ENCODE measurements at regions not wholly inside any gene's neighbourhood (a gene's known extent, or its start where the extent isn't known, plus 50 kb on each side); places are given as distances from the start of the nearest gene placed in this dataset.

- peaks cover 7% of the 10 kb centered on the region for H3K9me3 ChIP-seq (ENCODE audit: control insufficient read depth, low read length)
- peaks cover 12% of the 10 kb centered on the region for H3K4me1 ChIP-seq (ENCODE audit: control insufficient read depth, insufficient read depth, low read length)
Observed at GRCh38 chr3:102122527-102122926, 273.2 kb downstream of the NFKBIZ start.

GRCh38 chr3:102123590-102124190 lies 274.4 kb downstream of the NFKBIZ start:
- no peak overlapping the region for H3K4me3 ChIP-seq (ENCODE audit: low read length)
- H3K4me1 ChIP-seq (ENCODE audit: control insufficient read depth, insufficient read depth, low read length) = peaks cover 12% of the 10 kb centered on the region
- no peak overlapping the region for H3K9ac ChIP-seq (ENCODE audit: low read length)
- no peaks in the 10 kb centered on the region for H3K36me3 ChIP-seq (ENCODE audit: control insufficient read depth, insufficient read depth, low read length)
- peaks cover 7% of the 10 kb centered on the region for H3K9me3 ChIP-seq (ENCODE audit: control insufficient read depth, low read length)
- no peaks in the 10 kb centered on the region for H3K27me3 ChIP-seq (ENCODE audit: control insufficient read depth, insufficient read depth, low read length)

More at GRCh38 chr3:102122527-102122926, 273.2 kb downstream of the NFKBIZ start:
- Histone ChIP-seq H3K4me3 (ENCODE audit: low read length) (no peak overlapping the region), H3K36me3 (ENCODE audit: control insufficient read depth, insufficient read depth, low read length) (no peaks in the 10 kb centered on the region), H3K9ac (ENCODE audit: low read length) (no peak overlapping the region), H3K27me3 (ENCODE audit: control insufficient read depth, insufficient read depth, low read length) (no peaks in the 10 kb centered on the region)

DNA sequence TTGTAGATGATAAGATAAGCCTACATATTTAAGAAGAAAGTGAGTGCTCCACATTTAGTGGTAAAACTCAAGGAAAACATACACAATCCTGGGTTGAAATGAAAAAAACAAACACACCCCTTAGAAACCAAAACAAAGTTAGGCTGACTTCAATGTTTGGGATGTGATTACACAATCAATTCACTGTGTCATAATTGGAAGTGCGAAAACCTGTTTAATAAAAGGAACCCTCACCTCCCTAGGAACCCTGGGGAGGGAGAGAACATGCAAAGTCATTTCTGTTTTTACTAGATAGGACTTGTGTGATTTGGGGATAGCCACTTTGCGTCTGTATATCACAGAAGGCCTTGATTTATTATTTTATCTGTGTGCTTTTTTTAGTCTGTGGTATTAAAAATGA lies 275.0 kb downstream of the NFKBIZ start:
- Histone ChIP-seq H3K27me3 (ENCODE audit: control insufficient read depth, insufficient read depth, low read length) (no peaks in the 10 kb centered on the region), H3K4me1 (ENCODE audit: control insufficient read depth, insufficient read depth, low read length) (peaks cover 12% of the 10 kb centered on the region), H3K36me3 (ENCODE audit: control insufficient read depth, insufficient read depth, low read length) (no peaks in the 10 kb centered on the region), H3K9ac (ENCODE audit: low read length) (no peak overlapping the region), H3K4me3 (ENCODE audit: low read length) (no peak overlapping the region), H3K9me3 (ENCODE audit: control insufficient read depth, low read length) (peaks cover 7% of the 10 kb centered on the region)

- no peak overlapping the region for H3K9ac ChIP-seq (ENCODE audit: low read length)
- H3K27me3 ChIP-seq (ENCODE audit: control insufficient read depth, insufficient read depth, low read length) = no peaks in the 10 kb centered on the region
- no peaks in the 10 kb centered on the region for H3K36me3 ChIP-seq (ENCODE audit: control insufficient read depth, insufficient read depth, low read length)
- peaks cover 7% of the 10 kb centered on the region for H3K9me3 ChIP-seq (ENCODE audit: control insufficient read depth, low read length)
- no peak overlapping the region for H3K4me3 ChIP-seq (ENCODE audit: low read length)
- peaks cover 14% of the 10 kb centered on the region for H3K4me1 ChIP-seq (ENCODE audit: control insufficient read depth, insufficient read depth, low read length)
Observed at GRCh38 chr3:102124704-102125103, 275.4 kb downstream of the NFKBIZ start.

GRCh38 chr3:102125197-102125993 lies 276.1 kb downstream of the NFKBIZ start:
- H3K4me3 ChIP-seq (ENCODE audit: low read length) = no peak overlapping the region
- peaks cover 21% of the 10 kb centered on the region for H3K4me1 ChIP-seq (ENCODE audit: control insufficient read depth, insufficient read depth, low read length)
- no peaks in the 10 kb centered on the region for H3K27me3 ChIP-seq (ENCODE audit: control insufficient read depth, insufficient read depth, low read length)
- no peaks in the 10 kb centered on the region for H3K36me3 ChIP-seq (ENCODE audit: control insufficient read depth, insufficient read depth, low read length)
- peaks cover 7% of the 10 kb centered on the region for H3K9me3 ChIP-seq (ENCODE audit: control insufficient read depth, low read length)
- no peak overlapping the region for H3K9ac ChIP-seq (ENCODE audit: low read length)

DNA sequence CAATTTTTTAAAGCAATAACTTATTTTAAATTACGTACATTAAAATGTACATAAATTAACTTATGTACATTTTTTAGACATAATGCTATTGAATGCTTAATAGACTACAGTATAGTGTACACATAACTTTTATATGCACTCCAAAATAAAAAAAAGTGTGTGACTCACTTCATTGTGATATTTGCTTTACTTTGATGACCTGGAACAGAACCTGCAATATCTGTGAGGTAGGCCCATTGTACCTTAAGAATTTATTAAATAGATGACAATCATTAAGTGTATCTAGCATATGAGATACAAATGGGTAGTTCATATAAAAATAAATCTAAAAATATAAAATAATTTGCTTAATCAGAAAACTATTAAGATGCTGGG lies 276.7 kb downstream of the NFKBIZ start:
- H3K9me3 ChIP-seq (ENCODE audit: control insufficient read depth, low read length) = peaks cover 7% of the 10 kb centered on the region
- no peaks in the 10 kb centered on the region for H3K27me3 ChIP-seq (ENCODE audit: control insufficient read depth, insufficient read depth, low read length)
- H3K4me3 ChIP-seq (ENCODE audit: low read length) = no peak overlapping the region
- H3K4me1 ChIP-seq (ENCODE audit: control insufficient read depth, insufficient read depth, low read length) = peaks cover 25% of the 10 kb centered on the region
- no peak overlapping the region for H3K9ac ChIP-seq (ENCODE audit: low read length)
- H3K36me3 ChIP-seq (ENCODE audit: control insufficient read depth, insufficient read depth, low read length) = no peaks in the 10 kb centered on the region

DNA sequence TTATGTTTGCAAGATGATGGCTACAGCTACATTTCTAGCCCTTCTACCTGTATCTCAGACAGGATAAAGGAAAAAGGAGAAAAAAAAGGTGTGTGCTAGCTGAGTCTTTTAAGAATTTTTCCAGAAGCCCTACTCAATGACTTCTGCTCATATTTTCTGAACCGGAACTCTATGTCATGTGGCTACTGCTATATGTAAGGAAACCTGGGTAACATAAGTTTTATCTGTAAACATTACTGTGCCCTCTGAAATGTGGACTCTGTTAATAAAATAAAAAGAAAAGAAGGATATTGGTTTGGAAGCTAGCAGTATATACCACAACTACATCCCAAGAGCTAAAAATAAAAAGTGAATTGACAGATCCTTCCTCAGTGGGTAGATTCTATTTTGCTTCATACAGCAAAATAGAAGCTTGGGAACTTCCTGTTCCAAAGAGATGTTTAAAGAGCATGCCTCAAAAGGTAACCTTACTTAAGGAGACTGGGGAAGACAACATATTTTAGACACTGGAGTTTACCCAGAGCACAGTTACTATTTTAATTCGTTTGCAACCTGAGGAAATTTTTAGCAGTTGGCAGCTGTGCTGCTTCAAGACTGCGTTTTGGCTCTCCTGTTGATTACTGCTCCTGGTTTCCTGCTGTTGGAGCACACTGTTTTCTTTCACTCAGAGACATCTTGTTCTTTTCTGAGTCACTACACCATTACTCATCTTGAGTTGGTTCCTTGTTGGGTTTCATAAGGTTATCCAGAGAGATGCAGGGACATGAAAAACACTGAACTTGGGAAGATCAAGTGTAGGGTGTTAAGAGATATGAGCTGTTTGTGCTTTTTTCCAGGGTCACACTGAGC lies 280.7 kb downstream of the NFKBIZ start:
- H3K9ac ChIP-seq (ENCODE audit: low read length) = no peak overlapping the region
- H3K36me3 ChIP-seq (ENCODE audit: control insufficient read depth, insufficient read depth, low read length) = no peaks in the 10 kb centered on the region
- no peaks in the 10 kb centered on the region for H3K27me3 ChIP-seq (ENCODE audit: control insufficient read depth, insufficient read depth, low read length)
- H3K9me3 ChIP-seq (ENCODE audit: control insufficient read depth, low read length) = no peaks in the 10 kb centered on the region
- H3K4me3 ChIP-seq (ENCODE audit: low read length) = no peak overlapping the region
- peaks cover 19% of the 10 kb centered on the region for H3K4me1 ChIP-seq (ENCODE audit: control insufficient read depth, insufficient read depth, low read length)

DNA sequence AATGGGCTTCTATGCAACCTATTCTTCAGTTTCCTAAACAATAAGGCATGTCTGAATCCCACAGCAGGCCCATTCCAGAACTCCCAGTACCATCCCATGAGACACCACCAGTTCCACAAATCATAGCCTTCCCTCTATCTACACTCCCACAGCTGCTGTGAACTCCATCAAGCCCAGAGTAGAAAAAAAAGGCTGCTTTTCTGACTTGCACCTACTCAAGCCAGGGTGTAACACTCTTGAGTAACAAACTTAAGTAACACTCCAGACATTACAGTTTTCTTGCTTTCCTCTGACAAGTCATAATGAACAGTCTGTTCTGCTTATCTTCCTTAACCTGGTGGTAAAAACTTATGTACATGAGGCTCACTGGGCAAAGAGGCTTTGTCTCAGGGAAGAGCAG lies 283.1 kb downstream of the NFKBIZ start:
- H3K27me3 ChIP-seq (ENCODE audit: control insufficient read depth, insufficient read depth, low read length) = no peaks in the 10 kb centered on the region
- no peaks in the 10 kb centered on the region for H3K9me3 ChIP-seq (ENCODE audit: control insufficient read depth, low read length)
- H3K4me1 ChIP-seq (ENCODE audit: control insufficient read depth, insufficient read depth, low read length) = peaks cover 12% of the 10 kb centered on the region
- H3K4me3 ChIP-seq (ENCODE audit: low read length) = no peak overlapping the region
- no peaks in the 10 kb centered on the region for H3K36me3 ChIP-seq (ENCODE audit: control insufficient read depth, insufficient read depth, low read length)
- H3K9ac ChIP-seq (ENCODE audit: low read length) = no peak overlapping the region

DNA sequence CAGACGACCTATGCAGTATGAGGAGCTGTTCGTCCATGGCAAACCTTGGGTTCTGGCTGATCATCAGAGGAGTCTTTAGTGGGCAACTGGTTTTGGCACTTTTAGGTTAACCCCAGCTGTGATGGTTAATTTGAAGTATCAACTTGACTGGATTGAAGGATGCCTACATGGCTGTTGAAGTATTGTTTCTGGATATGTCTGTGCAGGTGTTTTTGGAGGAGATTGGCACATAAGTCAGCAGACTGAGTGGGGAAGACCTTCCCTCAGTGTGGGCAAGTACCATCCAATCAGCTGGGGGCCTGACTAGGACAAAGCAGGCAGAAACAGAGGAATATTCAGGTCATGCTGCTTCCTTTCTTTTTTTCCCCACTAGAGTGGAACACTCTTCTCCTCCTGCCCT lies 284.1 kb downstream of the NFKBIZ start:
- Histone ChIP-seq H3K27me3 (ENCODE audit: control insufficient read depth, insufficient read depth, low read length) (no peaks in the 10 kb centered on the region), H3K4me3 (ENCODE audit: low read length) (no peak overlapping the region), H3K36me3 (ENCODE audit: control insufficient read depth, insufficient read depth, low read length) (no peaks in the 10 kb centered on the region), H3K9ac (ENCODE audit: low read length) (no peak overlapping the region), H3K9me3 (ENCODE audit: control insufficient read depth, low read length) (no peaks in the 10 kb centered on the region), H3K4me1 (ENCODE audit: control insufficient read depth, insufficient read depth, low read length) (peaks cover 12% of the 10 kb centered on the region)

GRCh38 chr3:102135316-102135715 lies 286.0 kb downstream of the NFKBIZ start:
- no peaks in the 10 kb centered on the region for H3K36me3 ChIP-seq (ENCODE audit: control insufficient read depth, insufficient read depth, low read length)
- H3K9ac ChIP-seq (ENCODE audit: low read length) = no peak overlapping the region
- peaks cover 5% of the 10 kb centered on the region for H3K4me1 ChIP-seq (ENCODE audit: control insufficient read depth, insufficient read depth, low read length)
- H3K9me3 ChIP-seq (ENCODE audit: control insufficient read depth, low read length) = no peaks in the 10 kb centered on the region
- no peaks in the 10 kb centered on the region for H3K27me3 ChIP-seq (ENCODE audit: control insufficient read depth, insufficient read depth, low read length)
- H3K4me3 ChIP-seq (ENCODE audit: low read length) = no peak overlapping the region

DNA sequence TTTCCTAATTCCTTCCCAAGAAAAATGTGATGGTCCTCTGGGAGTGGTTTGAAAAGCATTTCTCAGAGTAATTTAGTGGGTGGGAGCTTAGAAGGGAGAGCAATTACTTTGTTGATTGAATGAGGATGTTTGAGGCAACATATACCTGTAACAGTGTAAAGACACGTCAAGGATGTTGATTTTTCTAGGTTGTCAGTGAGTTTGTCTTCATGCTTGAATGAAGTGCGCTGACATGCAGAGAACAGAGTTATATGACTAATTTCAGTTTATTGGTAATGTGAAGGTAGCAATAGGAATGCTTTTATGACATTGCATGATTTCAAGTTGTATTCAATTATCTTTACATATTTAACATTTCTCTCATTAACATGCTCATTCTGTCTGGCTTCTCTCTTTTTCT lies 286.9 kb downstream of the NFKBIZ start:
- H3K9ac ChIP-seq (ENCODE audit: low read length) = no peak overlapping the region

GRCh38 chr3:102140116-102140515 lies 290.8 kb downstream of the NFKBIZ start:
- no peak overlapping the region for H3K4me3 ChIP-seq (ENCODE audit: low read length)
- no peak overlapping the region for H3K9ac ChIP-seq (ENCODE audit: low read length)
- H3K4me1 ChIP-seq (ENCODE audit: control insufficient read depth, insufficient read depth, low read length) = no peaks in the 10 kb centered on the region
- H3K27me3 ChIP-seq (ENCODE audit: control insufficient read depth, insufficient read depth, low read length) = no peaks in the 10 kb centered on the region
- H3K9me3 ChIP-seq (ENCODE audit: control insufficient read depth, low read length) = no peaks in the 10 kb centered on the region
- no peaks in the 10 kb centered on the region for H3K36me3 ChIP-seq (ENCODE audit: control insufficient read depth, insufficient read depth, low read length)

More for the DNA sequence above, 286.9 kb downstream of the NFKBIZ start:
- no peak overlapping the region for H3K4me3 ChIP-seq (ENCODE audit: low read length)
- H3K9me3 ChIP-seq (ENCODE audit: control insufficient read depth, low read length) = no peaks in the 10 kb centered on the region
- no peaks in the 10 kb centered on the region for H3K27me3 ChIP-seq (ENCODE audit: control insufficient read depth, insufficient read depth, low read length)
- H3K4me1 ChIP-seq (ENCODE audit: control insufficient read depth, insufficient read depth, low read length) = no peaks in the 10 kb centered on the region
- no peaks in the 10 kb centered on the region for H3K36me3 ChIP-seq (ENCODE audit: control insufficient read depth, insufficient read depth, low read length)

Data from mucosa of stomach (tissue), 1 donor.